ENCODE measurements at regions not wholly inside any gene's neighbourhood (a gene's known extent, or its start where the extent isn't known, plus 50 kb on each side); places are given as distances from the start of the nearest gene placed in this dataset.
"Not testable (repeated sequence)": the region's sequence is repeated elsewhere in the genome, so short reads cannot be mapped to it uniquely, and the experiment has no call there.

DNA sequence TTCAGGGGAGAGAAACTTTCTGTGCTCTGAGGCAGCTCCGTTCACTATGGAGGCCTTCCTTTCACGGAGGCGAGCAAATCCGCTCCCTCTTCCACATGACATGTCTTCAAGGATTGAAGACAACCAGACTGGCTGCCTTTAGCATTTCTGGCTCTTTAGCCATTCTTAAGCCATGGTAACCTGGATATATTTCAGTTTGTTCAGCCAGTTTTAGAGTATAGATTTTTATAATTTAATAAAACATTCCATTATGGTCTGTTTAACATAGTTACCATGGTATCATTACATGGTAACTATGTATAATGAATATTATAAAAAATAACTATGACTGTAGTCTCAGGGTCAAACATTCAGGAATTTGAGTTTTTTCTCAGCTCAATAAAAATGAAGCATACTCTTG lies 54.2 kb upstream of the NFIA start:
- no peak for DNase-seq

DNA sequence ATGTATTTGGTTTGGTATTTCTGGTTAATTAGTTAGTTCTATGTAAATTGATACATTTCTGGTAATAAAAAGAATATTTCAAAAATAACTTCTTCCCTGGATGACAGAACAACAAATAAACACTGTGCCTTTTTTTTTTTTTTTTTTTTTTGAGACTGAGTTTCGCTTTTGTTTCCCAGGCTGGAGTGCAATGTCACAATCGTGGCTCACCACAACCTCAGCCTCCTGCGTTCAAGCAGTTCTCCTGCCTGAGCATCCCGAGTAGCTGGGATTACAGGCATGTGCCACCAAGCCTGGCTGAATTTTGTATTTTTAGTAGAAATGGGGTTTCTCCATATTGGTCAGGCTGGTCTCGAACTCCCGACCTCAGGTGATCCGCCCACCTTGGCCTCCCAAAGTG lies 64.3 kb upstream of the NFIA start:
- not testable (repeated sequence) for DNase-seq

DNA sequence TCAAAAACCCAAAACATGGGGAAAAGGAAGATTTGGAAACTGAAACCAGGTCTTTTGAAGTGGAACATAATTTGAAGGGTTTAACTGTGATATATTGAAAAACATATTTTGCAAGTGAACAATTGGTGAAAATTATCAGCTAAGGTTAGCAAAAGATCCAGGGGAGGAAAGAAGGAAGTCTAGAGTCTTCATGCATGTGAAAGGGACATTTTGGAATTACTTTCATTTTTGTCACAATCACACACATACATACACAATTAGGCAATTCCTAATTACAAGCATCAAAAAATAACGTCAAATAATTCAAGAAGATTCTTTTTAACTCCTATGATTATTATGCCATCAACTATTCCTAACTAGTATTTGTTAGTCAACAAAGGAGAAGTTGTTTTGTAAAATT lies 64.7 kb upstream of the NFIA start:
- DNase-seq, result no peak

DNA sequence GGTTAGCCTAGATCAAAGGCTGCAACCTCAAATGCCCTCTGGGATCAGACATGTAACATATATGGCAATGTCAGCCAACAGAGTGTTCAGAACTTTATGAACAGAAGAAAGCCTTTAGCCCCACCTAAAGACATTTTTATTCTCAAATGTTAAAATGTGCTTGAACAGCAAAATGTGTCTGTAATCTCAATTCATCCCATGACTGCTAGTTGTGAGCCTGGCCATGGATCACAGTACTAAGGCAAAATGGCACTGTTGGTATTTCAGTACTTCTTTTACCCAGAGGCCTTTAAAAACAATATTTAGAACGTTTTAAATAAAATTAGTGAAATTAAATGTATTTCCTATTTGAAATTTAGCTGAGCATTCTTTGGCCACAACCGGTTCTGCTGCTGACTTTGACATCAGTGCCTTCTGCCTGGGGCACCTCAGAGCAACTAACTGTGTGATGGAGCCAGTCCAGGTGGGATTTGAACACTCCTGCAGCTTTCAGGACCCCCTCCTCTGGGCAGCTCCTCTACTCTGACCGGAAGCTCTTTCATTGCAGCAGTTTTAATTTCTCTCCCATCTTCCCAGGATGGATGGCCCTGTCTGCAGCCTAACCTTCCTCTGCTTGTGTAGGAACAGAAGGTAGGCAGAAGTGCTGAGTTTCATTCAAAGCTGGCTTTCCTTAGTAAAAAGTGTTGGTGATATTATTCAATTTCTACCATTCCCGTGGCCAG lies 68.3 kb upstream of the NFIA start:
- DNase-seq, result no peak

DNA sequence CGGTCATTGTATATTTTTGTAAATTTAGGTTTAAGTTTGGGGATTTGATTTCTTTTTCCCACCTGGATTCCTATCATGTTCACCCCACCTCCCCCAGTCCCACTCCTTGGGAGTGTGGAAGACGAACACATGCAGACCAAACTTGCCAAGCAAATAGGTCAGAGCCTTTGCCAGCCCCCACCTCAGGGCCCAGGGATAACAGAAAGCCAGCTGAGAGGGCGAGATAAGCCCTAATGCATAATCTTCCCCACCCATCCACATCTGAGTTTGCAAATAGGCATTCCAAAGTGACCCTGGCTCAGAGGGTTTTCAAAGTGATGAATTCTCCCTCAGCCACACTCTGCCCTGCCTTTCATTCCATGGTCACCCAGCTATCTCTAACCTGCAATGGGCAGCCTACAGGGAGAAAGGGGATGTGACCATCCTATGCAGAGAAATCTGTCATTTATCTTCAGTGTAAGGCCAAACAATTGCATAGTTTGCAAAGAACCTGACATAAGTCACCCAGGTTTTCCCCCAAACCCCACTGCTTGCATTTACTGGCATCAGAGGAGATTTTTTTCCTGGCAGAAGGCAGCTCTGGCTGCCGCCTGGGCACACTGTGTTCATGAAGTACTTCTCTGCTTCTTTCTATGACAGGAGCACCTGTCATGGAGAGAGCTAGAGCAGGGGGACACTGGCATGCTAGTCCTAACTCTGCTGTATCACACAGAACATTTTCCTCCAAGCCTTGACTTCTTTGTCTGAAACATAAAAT lies 69.0 kb upstream of the NFIA start:
- no peak for DNase-seq

DNA sequence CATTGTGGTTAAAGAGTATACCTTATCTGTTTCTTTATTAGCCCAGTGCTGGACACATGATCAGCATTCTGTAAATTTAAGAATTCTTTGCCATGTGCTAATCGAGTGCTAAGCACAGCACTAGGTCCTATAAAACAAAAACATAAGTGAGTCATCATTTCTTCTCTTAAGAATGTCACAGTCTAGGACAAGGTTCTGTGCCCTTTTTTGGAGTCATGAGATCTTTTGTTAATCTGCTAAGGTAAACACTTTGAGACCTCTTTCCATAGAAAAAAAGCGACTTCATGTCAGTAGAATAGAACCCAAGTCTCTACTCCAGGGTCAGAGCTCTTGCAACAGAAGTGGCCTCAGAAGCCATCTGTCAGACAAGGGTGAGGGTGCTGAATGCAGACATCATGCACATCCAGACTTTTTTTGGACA lies 70.0 kb upstream of the NFIA start:
- no peak for DNase-seq

DNA sequence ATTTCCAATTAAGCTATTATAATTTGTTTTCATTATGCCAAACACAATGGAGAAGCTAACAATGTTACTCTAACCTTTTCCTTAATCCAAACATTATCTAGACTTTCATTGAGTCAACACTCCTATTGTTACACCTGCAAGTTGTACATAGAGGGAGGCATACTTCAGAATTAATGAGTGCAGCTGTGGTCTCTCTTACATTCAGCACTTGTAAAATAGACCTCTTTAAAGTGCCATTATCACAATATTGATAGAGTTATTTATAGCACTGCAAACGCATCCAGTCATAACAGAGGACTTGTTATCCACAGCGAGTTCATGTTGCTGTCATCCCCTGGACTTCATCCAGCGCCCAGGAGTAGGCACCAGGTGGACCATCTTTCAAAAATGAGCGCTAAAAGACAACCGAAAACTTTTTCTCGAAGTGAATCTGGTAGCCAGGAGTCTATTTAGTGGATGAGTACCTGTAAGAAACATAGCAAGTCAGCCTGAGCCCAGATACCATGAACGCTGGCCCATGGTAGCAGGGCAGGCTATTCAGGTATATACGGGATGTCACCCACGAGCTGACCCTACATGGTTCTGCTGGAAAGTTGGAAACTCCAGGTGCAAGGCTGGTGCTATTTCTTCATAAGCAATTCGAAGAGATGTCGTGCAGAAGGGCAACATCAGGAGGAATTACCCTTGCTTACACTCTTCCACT lies 70.6 kb upstream of the NFIA start:
- no peak for DNase-seq

DNA sequence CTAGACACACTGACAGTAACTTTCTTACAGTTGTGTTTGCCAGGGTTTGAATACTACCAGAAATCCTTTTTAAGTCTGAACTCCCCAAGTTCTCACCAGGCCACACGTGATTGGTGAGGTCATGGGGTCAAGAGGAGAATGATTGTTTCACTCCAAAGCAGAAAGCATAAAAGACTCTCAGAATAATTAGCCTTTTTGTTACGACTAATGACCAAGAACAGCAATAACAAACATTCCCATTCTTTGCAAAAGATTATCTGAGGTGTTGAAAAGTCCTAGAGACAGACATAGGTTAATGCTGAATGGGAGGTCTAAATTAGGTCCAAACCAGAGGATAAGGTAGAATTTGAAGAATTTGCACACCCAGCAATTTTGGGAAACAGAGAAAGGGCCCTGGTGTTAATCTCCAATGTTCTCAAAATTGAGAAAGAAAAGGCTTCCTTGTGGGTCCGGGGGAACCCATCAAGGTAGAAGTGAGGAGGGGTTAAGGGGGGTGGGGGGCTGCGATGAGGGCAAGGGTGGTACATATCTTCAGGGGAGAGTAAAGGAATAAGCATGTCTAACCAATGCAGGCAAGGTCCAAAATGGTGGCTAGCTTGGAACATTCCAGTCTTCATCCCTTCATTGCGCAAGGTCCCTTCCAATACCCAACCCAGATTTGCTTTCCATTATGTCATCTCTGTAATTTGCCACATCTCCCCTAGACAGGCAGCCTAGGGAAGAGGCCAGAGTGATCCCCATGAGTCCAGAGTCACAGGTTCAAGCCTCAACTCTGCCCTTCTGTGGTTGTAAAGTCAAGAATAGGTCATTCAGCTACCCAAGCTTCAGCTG lies 74.6 kb upstream of the NFIA start:
- no peak for DNase-seq

DNA sequence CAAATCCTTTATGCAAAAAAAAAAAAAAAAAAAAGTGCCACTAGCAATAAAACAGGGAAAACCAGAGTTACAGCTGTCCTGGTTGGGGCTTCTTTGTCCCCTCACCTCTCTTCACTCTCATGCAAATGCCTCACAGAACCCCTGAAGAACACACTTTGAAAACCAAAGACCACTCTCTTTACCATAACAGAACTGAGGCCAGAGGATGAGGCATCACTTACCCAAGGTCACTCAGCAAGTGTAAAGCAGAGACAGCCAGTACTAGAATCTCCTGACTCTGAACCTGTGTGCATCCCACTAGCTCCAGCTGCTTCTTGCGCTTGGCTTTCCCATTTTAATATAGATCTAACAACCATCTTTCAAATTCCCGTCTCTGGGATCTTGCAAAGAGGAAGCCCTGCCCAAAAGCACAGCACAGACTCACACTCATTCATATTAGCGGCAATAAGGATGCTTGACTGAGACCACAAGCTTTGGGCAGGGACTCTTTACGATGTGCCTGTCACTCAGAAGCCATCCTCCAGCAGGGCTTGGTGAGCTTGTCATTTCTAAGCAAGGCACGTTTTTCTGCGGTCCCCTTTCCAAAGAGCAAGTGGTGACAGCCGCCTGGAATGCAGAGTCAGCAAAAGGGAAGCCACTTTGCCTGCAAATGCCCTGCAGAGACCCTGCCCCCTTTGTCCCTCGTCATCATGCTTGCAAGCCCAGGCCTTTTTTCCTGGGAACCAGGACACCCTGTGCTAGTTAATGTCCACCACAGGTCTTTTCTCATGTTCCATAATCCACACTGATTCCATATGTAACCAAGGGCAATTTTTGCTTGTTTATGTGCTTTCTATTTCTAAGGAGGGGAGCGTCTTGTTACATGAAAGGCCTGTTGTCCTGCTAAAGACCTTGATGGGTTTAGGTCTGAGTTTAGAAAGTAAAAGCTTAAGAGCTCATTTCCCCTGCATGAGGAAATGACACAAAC lies 76.5 kb upstream of the NFIA start:
- no peak for DNase-seq

DNA sequence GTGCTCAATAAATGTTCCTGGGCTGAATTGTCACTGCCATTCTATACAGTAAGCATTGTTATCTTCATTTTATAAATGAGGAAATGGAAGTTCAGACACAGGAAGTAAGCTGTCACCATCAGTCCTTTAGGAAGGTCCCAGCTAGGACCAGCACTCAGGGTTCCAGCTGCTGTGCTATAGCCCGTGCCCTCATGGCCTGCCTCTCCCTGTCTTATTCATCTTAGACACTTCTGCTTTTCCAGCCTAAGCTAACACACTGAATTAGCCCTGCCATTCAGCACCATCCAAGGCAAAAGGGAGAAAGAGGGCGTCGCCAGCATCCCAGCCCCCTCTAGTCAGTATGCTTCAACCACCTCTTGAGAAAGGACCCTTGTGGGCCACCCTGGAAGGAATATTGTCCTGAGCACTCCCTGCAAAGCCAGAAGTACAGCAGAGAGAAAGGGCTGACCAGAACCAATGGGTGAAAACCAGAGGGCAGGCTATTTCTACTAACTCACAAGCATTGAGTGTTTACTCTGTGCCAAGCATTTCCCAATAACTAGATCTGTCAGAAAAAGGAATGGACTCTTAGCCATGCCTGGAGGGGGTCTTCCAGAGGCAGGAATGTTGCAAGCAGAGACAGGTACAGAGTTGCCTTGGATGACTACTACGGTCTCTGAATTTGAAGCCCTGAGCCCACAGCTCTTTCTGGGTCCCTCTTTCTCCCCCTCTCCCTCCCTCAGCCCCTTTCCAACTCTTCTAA lies 77.9 kb upstream of the NFIA start:
- DNase-seq, result no peak

DNA sequence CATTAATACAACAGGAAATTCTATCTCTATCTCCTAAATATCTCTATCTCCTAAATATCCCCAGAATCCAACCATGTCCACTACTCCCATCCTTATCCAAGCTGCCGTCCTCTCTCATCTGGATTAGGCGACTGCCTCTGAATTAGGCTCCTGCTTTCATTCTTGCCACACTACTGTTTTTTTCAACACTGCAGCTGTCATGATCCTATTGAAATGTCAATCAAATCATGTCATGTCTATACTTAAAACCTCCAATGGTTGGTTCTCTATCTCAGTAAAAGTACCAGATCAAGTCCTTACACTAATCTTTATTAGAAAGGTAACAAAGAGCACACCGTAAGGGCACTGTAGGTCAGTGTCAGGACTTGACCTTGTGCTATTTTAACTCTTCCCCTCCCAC lies 82.0 kb upstream of the NFIA start:
- DNase-seq, result no peak

DNA sequence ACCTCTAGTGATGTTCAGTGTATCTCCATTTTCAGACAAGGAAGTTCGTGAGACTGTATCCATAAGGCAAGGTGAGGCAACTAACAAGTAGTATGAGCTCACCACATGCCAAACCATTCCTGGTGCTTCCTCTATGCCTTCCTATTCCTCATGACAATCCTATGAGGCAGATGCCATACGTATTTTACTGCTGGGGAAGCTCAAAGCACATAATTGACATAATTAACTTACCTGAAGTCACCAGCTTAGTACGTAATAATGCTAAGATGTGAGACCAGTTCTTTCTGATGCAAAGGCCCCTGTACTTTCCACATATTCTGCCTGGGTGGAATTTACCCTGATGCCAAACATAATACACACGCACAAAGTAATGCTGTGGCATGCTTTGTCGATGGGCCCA lies 83.6 kb upstream of the NFIA start:
- DNase-seq, result no peak

DNA sequence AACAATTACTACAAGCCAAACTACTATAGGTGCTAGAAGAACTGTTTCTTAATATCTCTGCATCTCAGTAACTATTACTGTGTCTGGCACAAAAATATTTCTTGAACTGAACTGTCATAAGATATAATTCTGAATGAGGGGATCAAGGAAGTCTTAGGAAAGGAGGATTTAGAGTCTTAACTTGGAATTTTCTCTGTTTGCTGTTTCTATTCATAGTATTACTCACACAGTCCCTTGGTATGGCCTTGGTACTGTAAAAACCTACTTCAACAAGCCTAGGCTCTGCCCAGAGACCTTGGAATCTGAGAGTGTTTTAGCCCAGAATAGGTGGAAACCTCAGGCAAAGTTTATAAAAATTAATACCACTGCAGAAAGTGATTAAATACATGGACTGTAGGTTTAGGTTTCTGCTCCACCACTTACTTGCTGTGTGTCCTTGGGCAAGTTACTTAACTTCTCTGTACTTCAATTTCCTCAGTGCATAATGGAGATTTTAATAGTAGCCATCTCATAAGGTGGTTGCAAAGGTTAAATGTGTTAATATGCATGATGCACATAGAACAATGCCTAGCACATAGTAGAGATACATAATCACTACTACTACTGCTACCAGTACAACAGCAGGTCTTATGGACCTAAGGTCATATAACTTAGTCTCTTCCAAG lies 87.4 kb upstream of the NFIA start:
- DNase-seq, result no peak

DNA sequence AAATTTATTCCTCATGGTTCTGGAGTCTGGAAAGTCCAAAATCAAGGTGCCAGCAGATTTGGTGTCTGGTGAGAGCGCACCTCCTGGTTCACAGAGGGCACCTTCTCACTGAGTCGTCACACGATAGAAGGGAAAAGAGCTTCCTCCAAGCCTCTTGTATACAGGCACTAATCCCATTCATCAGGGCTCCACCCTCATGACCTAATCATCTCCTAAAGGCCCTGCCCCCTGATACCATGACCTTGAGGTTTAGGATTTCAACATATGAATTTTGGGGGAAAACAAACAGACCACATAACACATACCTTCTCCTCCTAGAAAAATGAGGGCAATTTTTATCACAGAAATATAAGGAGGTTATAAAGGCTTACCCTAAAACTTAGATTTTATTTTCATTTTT lies 88.0 kb upstream of the NFIA start:
- no peak for DNase-seq

DNA sequence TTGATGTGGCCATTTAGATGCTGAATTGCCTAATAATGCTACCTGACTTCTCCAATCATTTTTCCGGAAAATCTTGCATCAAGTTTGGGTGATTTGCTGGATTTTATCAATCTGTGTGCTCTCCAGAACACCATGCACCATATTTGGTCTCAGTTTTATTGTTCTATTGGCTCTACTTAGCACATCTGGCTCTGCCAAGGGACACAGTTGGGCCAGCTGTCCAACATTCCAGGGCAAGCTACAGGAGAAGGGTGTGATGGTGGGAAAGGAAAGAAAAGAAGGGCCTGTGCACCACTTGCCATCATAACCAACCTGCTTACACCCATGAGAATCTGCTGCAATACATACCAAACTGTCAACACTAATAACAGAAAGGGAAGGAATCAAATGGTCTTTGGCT lies 90.2 kb upstream of the NFIA start:
- DNase-seq, result no peak

DNA sequence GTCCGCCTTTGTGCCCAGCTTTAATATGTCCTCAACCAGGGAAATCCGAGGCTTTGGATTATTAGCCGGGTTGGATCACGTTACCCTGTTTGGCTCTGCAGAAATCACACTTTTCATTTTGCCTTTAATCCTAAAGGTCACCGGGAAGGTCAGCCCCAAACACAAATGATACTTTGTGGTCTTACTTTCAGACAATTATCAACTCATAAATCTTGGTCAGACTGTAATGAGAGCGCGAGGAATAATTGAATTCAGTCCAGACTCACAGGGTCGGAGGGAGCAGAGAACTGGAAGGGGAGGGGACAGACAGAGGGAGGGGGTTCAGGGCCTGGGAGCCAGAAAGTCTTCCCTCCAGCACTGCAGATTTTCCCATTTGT lies 91.7 kb upstream of the NFIA start:
- no peak for DNase-seq

DNA sequence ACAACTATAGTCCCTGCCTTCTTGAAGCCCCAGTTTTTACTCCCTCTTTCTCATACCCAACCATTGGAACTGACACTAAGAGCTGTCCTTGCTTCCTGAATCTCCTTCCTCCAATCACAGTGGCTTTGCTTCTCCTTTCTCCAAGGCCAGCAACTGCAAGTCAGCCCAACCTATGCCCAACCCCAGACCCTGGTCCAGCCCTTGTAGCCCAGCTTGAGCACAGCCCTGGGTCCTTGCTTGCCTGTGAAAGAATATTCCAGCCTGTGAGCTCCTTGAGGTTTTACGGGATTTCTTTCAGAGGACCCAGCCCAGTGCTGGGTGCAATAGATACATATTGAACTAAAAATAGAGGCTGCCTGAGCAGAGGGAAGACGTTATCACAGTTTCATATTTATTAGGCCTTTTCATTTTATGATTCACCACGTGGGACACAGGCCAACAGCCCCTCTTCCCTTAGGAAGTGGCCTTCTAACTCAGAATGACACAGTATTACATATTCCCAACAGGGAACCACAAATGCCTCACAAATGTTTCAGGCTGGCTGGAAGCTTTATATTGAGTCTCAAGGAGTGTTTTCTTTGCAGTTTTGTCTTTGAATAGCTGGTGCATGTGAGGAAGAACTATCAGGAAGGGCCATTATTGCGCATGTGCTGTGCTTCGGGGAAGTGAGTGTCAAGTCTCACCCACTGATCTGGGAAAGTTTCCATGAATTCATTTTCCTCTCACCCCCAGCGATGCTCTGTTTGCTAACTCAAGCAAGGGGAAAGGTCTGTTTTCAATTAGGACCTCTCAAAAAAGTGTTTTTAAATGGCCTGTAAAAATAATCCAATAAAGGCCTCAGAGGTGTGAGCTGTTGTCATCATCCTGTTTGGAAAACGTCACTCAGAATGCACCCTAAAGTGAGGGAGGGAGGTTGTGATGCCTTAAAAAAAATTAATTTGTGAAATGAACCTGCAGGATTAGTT lies 92.3 kb upstream of the NFIA start:
- DNase-seq, result no peak

DNA sequence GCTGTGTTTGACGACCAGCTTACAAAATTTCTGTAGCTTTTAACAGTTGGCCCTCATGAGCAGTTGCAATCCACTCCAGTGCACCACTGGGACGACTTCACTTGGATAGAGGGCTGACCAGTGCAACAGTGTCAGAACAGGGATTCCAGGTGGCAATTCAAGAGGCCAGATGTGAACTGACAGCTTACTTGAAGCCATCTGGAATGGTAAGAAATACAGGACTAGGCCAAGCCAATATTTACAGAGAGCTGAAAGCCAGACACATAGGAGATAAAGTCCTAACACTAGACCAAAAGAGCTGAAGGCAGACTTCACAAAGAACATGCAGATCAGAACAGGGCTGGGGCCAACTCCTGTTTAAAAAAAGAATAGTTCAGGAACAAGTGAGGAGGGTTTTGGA lies 93.5 kb upstream of the NFIA start:
- no peak for DNase-seq

DNA sequence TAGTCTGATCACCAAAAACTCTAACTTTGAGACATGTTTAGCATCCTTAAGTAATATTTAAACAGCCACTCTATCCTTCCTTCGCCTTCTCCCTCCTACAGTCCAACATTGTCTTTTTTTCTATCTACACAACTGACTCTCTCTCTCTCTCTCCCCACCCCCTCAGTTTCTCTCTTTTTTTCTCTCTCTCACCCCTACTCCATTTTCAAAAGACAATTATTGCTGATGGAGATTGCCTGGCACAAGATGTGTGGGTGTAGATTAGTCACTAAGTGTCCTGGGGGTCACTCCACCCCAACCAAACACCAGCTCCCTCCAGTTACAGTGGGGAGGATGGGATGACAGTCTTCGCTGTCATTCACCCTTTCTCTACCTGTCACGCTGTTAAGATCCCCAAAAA lies 94.5 kb upstream of the NFIA start:
- DNase-seq, result no peak

Measured in stimulated activated CD4-positive, alpha-beta T cell treated with anti-CD3 and anti-CD28 coated beads, Interleukin-2, amount 100 ng/mL, for 48 hours (primary cell).